OCI-LY3 (cell line): ENCODE measurements at regions not wholly inside any gene's neighbourhood (a gene's known extent, or its start where the extent isn't known, plus 50 kb on each side); places are given as distances from the start of the nearest gene placed in this dataset.
"Not testable (repeated sequence)": the region's sequence is repeated elsewhere in the genome, so short reads cannot be mapped to it uniquely, and the experiment has no call there.

Source experiments
- H2AFZ ChIP-seq: fragments of 200-600, 300-600 bp; shearing (Covaris generic); 2 replicates; pipeline ENCODE4 v1.6.0; 2014; ENCODE audit warnings: antibody characterized with exemption, low read depth, low read length
- H3K27ac ChIP-seq: fragments of 200-600, 300-600 bp; sonication (generic); 2 replicates; pipeline ENCODE4 v1.5.1; 2014; ENCODE audit warnings: mild to moderate bottlenecking, low read length, moderate library complexity, mixed read lengths
- H3K27me3 ChIP-seq: fragments of 200-600, 300-600 bp; sonication (generic); 2 replicates; pipeline ENCODE4 v1.6.1; 2014; ENCODE audit warnings: low read depth, low read length, mixed read lengths
- H3K36me3 ChIP-seq: fragments of 200-600, 300-600 bp; sonication (generic); replicated peaks from 2 replicates; pipeline ENCODE3; 2014; ENCODE audit warnings: low read depth, low read length, mixed read lengths
- H3K4me1 ChIP-seq: fragments of 300-600, 200-600 bp; sonication (generic); 2 replicates; pipeline ENCODE4 v1.6.1; 2014; ENCODE audit warnings: low read length, mixed read lengths
- H3K4me2 ChIP-seq: fragments of 200-600, 300-600 bp; sonication (generic); 2 replicates; pipeline ENCODE4 v1.6.1; 2014; ENCODE audit warnings: low read length, mixed read lengths
- H3K4me3 ChIP-seq: fragments of 300-600, 200-600 bp; sonication (generic); 2 replicates; pipeline ENCODE4 v1.5.1; 2014; ENCODE audit warnings: antibody characterized with exemption, mild to moderate bottlenecking, low read length, moderate library complexity
- H3K79me2 ChIP-seq: fragments of 300-600, 200-600 bp; shearing (Covaris generic); 2 replicates; pipeline ENCODE4 v1.6.1; 2014; ENCODE audit warnings: mild to moderate bottlenecking, low read length, mixed read lengths
- H3K9ac ChIP-seq: fragments of 300-600, 200-600 bp; shearing (Covaris generic); 2 replicates; pipeline ENCODE4 v1.6.0; 2014; ENCODE audit warnings: mild to moderate bottlenecking, low read length, moderate library complexity
- H3K9me3 ChIP-seq: fragments of 200-600, 300-600 bp; shearing (Covaris generic); 2 replicates; pipeline ENCODE4 v1.6.1; 2014; ENCODE audit warnings: low read length, mixed read lengths; ENCODE audit not compliant: insufficient read depth
- H4K20me1 ChIP-seq: fragments of 200-600, 300-600 bp; sonication (generic); 2 replicates; pipeline ENCODE4 v1.6.1; 2016; ENCODE audit warnings: low read length, mixed read lengths; ENCODE audit not compliant: insufficient read depth
- CTCF ChIP-seq: fragments of 200-600, 300-600 bp; sonication (generic); IDR thresholded peaks from 2 replicates; pipeline ENCODE4 v1.5.1; 2014; ENCODE audit warnings: antibody characterized with exemption, low read length, low read depth
- EZH2phosphoT487 ChIP-seq: fragments of 200-600 bp; shearing (Covaris generic); IDR thresholded peaks from 2 replicates; pipeline ENCODE4 v1.6.1; 2018; ENCODE audit warnings: antibody characterized with exemption, mixed run types, low read depth

GRCh38 chr7:46281071-46281470 lies 360.0 kb upstream of the IGFBP3 start:
- H3K79me2 ChIP-seq: no peaks in the 10 kb centered on the region
- H3K9ac ChIP-seq: no peak overlapping the region
- H3K4me3 ChIP-seq: no peak overlapping the region
- peaks cover 7% of the 10 kb centered on the region for H3K4me1 ChIP-seq
- no peaks in the 10 kb centered on the region for H3K27me3 ChIP-seq
- no peaks in the 10 kb centered on the region for H3K36me3 ChIP-seq
- no peak overlapping the region for H3K27ac ChIP-seq
- no peak overlapping the region for H3K4me2 ChIP-seq
- no peaks in the 10 kb centered on the region for H4K20me1 ChIP-seq
- H3K9me3 ChIP-seq: no peaks in the 10 kb centered on the region
- no peak overlapping the region for H2AFZ ChIP-seq
- TF ChIP-seq CTCF (no peak), EZH2phosphoT487 (no peak)

GRCh38 chr7:46279290-46279689 lies 358.2 kb upstream of the IGFBP3 start:
- peaks cover 7% of the 10 kb centered on the region for H3K4me1 ChIP-seq
- no peaks in the 10 kb centered on the region for H3K79me2 ChIP-seq
- no peaks in the 10 kb centered on the region for H3K9me3 ChIP-seq
- no peak overlapping the region for H2AFZ ChIP-seq
- TF ChIP-seq CTCF: no peak
- no peak for TF ChIP-seq EZH2phosphoT487
- no peak overlapping the region for H3K9ac ChIP-seq
- no peaks in the 10 kb centered on the region for H3K36me3 ChIP-seq
- no peaks in the 10 kb centered on the region for H4K20me1 ChIP-seq
- H3K4me2 ChIP-seq: no peak overlapping the region
- H3K27ac ChIP-seq: no peak overlapping the region
- H3K27me3 ChIP-seq: no peaks in the 10 kb centered on the region
- no peak overlapping the region for H3K4me3 ChIP-seq

GRCh38 chr7:46264646-46265045 lies 343.6 kb upstream of the IGFBP3 start:
- TF ChIP-seq CTCF: no peak
- TF ChIP-seq EZH2phosphoT487: no peak
- H3K4me2 ChIP-seq: no peak overlapping the region
- peaks cover 3% of the 10 kb centered on the region; the same call in 1 of the 2 replicates for H3K9me3 ChIP-seq
- no peak overlapping the region for H3K4me3 ChIP-seq
- H4K20me1 ChIP-seq: no peaks in the 10 kb centered on the region
- H2AFZ ChIP-seq: no peak overlapping the region
- H3K9ac ChIP-seq: no peak overlapping the region
- no peaks in the 10 kb centered on the region for H3K36me3 ChIP-seq
- no peaks in the 10 kb centered on the region for H3K79me2 ChIP-seq
- no peaks in the 10 kb centered on the region for H3K4me1 ChIP-seq
- H3K27me3 ChIP-seq: no peaks in the 10 kb centered on the region
- H3K27ac ChIP-seq: no peak overlapping the region

DNA sequence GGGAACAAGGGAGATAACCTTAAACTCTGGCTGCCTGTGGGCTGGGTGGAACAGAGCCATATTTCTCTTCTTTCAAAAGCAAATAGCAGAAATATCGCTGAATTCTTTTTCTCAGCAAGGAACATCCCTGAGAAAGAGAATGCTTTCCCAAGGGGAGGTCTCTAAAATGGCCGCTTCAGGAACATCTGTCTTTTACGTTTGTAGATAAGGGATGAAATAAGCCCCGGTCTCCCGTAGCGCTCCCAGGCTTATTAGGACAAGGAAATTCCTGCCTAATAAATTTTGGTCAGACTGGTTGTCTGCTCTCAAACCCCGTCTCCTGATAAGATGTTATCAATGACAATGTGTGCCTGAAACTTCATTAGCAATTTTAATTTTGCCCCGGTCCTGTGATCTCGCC lies 340.6 kb upstream of the IGFBP3 start:
- not testable (repeated sequence) for H3K27me3 ChIP-seq, H4K20me1 ChIP-seq, H3K4me1 ChIP-seq, H3K9ac ChIP-seq, H3K4me2 ChIP-seq, H3K4me3 ChIP-seq, H3K27ac ChIP-seq, H3K36me3 ChIP-seq, H2AFZ ChIP-seq, H3K79me2 ChIP-seq, H3K9me3 ChIP-seq

GRCh38 chr7:46259947-46260346 lies 338.9 kb upstream of the IGFBP3 start:
- Histone ChIP-seq H3K27ac (no peak overlapping the region), H3K9ac (no peak overlapping the region), H3K9me3 (peaks cover 3% of the 10 kb centered on the region), H4K20me1 (no peaks in the 10 kb centered on the region), H3K4me3 (no peak overlapping the region), H3K79me2 (no peaks in the 10 kb centered on the region), H2AFZ (no peak overlapping the region), H3K27me3 (no peaks in the 10 kb centered on the region), H3K4me1 (no peaks in the 10 kb centered on the region), H3K4me2 (no peak overlapping the region), H3K36me3 (no peaks in the 10 kb centered on the region)
- no peak for TF ChIP-seq CTCF
- TF ChIP-seq EZH2phosphoT487: no peak
